Loucy (cell line): ENCODE measurements at regions not wholly inside any gene's neighbourhood (a gene's known extent, or its start where the extent isn't known, plus 50 kb on each side); places are given as distances from the start of the nearest gene placed in this dataset.

ENCODE experiments used
- H2AFZ ChIP-seq: fragments of 200-600 bp; sonication (generic); 2 replicates; pipeline ENCODE4 v1.6.0; 2016; ENCODE audit warnings: antibody characterized with exemption, mild to moderate bottlenecking, low read length, moderate library complexity
- H3F3A ChIP-seq: fragments of 200-600 bp; 2 replicates; pipeline ENCODE4 v1.6.0; 2016; ENCODE audit warnings: antibody characterized with exemption, low read depth, mild to moderate bottlenecking
- H3K27me3 ChIP-seq: fragments of 200-600 bp; sonication (generic); 2 replicates; pipeline ENCODE4 v1.6.1; 2014; ENCODE audit warnings: low read length, mild to moderate bottlenecking; ENCODE audit not compliant: insufficient read depth, poor library complexity, severe bottlenecking
- H3K36me3 ChIP-seq: fragments of 200-600 bp; sonication (generic); 2 replicates; pipeline ENCODE4 v1.6.1; 2016; ENCODE audit warnings: low read length; ENCODE audit not compliant: insufficient read depth
- H3K4me1 ChIP-seq: fragments of 200-600 bp; sonication (generic); 2 replicates; pipeline ENCODE4 v1.5.1; 2014; ENCODE audit warnings: low read length, mild to moderate bottlenecking; ENCODE audit not compliant: insufficient read depth, poor library complexity, severe bottlenecking
- H3K4me2 ChIP-seq: fragments of 200-600 bp; sonication (generic); 2 replicates; pipeline ENCODE4 v1.6.0; 2014; ENCODE audit warnings: antibody characterized with exemption, low read length, low read depth, mild to moderate bottlenecking; ENCODE audit not compliant: poor library complexity, severe bottlenecking
- H3K4me3 ChIP-seq: fragments of 200-600 bp; sonication (generic); 2 replicates; pipeline ENCODE4 v1.5.1; 2014; ENCODE audit warnings: low read length, mild to moderate bottlenecking, mixed read lengths; ENCODE audit not compliant: poor library complexity, severe bottlenecking
- H3K79me2 ChIP-seq: fragments of 200-600 bp; sonication (generic); 2 replicates; pipeline ENCODE4 v1.6.1; 2014; ENCODE audit warnings: low read length; ENCODE audit not compliant: insufficient read depth
- H3K9ac ChIP-seq: fragments of 200-600 bp; sonication (generic); 2 replicates; pipeline ENCODE4 v1.6.0; 2014; ENCODE audit warnings: mild to moderate bottlenecking, low read depth, low read length, moderate library complexity; ENCODE audit not compliant: poor library complexity, severe bottlenecking
- H3K9me2 ChIP-seq: fragments of 200-600 bp; sonication (generic); replicated peaks from 2 replicates; pipeline ENCODE4 v1.6.1; 2016; ENCODE audit warnings: low read depth, low read length, mixed read lengths
- H3K9me3 ChIP-seq: fragments of 200-600 bp; sonication (generic); 2 replicates; pipeline ENCODE4 v1.6.1; 2014; ENCODE audit warnings: mild to moderate bottlenecking, antibody characterized with exemption, low read length, low read depth; ENCODE audit not compliant: insufficient read depth
- H4K20me1 ChIP-seq: fragments of 200-600 bp; sonication (generic); 2 replicates; pipeline ENCODE4 v1.6.0; 2014; ENCODE audit warnings: antibody characterized with exemption, low read length, mild to moderate bottlenecking; ENCODE audit not compliant: insufficient read depth, poor library complexity, severe bottlenecking
- EZH2phosphoT487 ChIP-seq: fragments of 200-600 bp; IDR thresholded peaks from 2 replicates; pipeline ENCODE4 v1.6.1; 2018; ENCODE audit warnings: antibody characterized with exemption, mild to moderate bottlenecking, moderate library complexity, borderline replicate concordance
- TF ChIP-seq, protein P1 (sequence below): fragments of 200-600 bp; sonication (generic); conservative IDR thresholded peaks from 2 replicates; pipeline ENCODE4 v1.5.1; 2014; ENCODE audit warnings: mild to moderate bottlenecking, antibody characterized with exemption, low read length

DNA sequence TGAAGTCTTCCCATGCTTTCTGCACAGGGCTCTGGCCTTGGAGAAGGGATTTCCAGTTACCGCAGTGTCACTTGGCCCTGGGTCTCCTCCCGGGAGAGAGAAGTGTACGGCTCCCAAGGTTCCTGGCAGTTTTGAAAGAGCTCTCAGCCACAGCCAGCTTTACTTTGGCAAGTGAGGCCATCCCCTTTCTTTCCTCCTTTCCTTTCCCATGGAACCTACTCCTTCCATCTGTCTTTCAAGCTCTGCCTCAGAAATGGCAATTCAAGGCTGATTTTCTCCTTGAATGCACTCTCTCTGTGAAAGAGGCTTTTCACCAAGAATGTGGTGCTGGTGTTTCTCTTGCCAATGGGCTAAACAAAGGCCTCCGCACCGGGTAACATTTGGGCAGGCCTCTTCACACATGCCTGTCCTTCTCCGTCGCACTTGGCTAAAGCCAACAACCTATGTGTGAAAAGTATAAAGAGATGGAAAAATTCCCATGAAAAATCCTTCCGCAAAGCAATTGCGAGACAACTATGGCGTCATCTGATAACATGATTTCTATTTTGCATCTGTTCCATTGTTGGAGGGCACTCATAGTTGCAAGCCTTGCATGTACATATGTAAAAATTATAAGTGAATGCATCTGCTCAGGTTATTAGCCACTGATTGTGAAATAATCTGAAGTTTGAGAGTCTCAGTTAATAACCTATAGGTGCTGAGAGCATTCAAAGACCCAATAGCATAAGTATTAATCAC lies 125.4 kb downstream of the PFKFB3 start:
- H2AFZ ChIP-seq = no peak overlapping the region
- H3K9me2 ChIP-seq = no peaks in the 10 kb centered on the region
- no peaks in the 10 kb centered on the region for H4K20me1 ChIP-seq
- no peaks in the 10 kb centered on the region for H3F3A ChIP-seq
- TF ChIP-seq, protein P1, sequence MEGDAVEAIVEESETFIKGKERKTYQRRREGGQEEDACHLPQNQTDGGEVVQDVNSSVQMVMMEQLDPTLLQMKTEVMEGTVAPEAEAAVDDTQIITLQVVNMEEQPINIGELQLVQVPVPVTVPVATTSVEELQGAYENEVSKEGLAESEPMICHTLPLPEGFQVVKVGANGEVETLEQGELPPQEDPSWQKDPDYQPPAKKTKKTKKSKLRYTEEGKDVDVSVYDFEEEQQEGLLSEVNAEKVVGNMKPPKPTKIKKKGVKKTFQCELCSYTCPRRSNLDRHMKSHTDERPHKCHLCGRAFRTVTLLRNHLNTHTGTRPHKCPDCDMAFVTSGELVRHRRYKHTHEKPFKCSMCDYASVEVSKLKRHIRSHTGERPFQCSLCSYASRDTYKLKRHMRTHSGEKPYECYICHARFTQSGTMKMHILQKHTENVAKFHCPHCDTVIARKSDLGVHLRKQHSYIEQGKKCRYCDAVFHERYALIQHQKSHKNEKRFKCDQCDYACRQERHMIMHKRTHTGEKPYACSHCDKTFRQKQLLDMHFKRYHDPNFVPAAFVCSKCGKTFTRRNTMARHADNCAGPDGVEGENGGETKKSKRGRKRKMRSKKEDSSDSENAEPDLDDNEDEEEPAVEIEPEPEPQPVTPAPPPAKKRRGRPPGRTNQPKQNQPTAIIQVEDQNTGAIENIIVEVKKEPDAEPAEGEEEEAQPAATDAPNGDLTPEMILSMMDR = no peak
- TF ChIP-seq EZH2phosphoT487 = no peak
- no peaks in the 10 kb centered on the region for H3K27me3 ChIP-seq
- H3K4me2 ChIP-seq = no peak overlapping the region
- H3K4me1 ChIP-seq = no peaks in the 10 kb centered on the region
- H3K9me3 ChIP-seq = no peaks in the 10 kb centered on the region
- H3K4me3 ChIP-seq = no peak overlapping the region
- H3K79me2 ChIP-seq = no peaks in the 10 kb centered on the region
- H3K36me3 ChIP-seq = no peaks in the 10 kb centered on the region
- no peak overlapping the region for H3K9ac ChIP-seq

DNA sequence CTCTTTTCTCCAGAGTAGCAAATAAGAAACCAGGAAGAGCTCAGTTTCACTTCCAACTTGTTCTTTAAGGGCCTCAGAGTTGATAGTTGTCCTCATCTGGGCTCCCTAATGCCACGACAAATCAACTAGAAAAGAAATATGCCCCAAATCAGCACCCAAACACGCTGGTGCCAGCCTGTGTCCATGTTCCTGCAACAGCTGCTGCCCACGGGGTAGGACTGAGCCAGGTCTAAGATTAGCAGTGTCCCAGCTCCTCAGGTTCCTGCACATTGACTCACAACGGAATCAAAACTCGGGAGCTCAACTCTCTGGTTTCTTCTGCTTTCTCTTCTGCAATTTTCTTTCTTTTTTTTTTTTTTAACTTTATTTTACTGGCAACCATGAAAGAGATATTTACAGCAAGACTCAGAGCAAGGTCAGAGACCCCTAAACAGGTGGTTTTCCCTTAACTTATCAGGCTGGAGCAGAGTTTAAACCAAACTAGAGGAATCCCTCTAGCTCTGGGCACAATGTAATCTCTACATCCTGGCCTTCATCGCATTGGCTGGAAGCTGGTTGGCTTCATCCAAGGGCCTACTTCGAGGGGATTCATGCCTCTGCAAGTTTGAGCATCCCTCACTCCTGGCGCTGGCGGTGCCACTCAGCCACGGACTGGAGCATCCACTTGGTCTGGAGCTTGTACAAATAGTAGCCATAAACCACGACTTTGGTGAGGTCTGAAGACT lies 126.1 kb downstream of the PFKFB3 start:
- no peak for TF ChIP-seq EZH2phosphoT487
- TF ChIP-seq, protein P1 = no peak
- Histone ChIP-seq H4K20me1 (no peaks in the 10 kb centered on the region), H3K9me2 (no peaks in the 10 kb centered on the region), H3K9ac (no peak overlapping the region), H3K9me3 (0 out of 2 replicates have a peak, but pooled peaks cover 4% of the 10 kb centered on the region), H2AFZ (no peak overlapping the region), H3F3A (no peaks in the 10 kb centered on the region), H3K27me3 (no peaks in the 10 kb centered on the region), H3K79me2 (no peaks in the 10 kb centered on the region), H3K4me2 (no peak overlapping the region), H3K36me3 (no peaks in the 10 kb centered on the region), H3K4me1 (no peaks in the 10 kb centered on the region), H3K4me3 (no peak overlapping the region)

DNA sequence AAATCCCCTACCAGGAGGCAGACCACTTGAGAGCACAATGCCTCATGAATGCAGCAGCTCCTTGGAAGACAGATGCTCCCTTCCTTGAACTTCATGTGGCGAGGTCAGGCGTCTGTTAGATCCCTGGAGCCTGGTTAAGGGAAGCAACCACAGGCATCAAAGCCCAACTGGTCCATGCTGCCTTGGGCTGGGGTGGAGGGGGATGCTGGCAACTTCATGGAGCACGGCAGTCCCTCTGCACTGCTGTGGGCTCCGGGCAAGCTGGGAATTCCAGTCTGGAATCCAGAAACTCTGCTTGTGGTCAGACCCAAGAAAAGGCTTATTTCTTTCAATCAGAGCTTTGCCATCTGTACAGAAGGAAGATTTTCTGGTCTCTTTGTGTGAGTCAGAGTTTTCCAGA lies 130.4 kb downstream of the PFKFB3 start:
- Histone ChIP-seq H3K27me3 (no peaks in the 10 kb centered on the region), H3F3A (no peaks in the 10 kb centered on the region), H3K9me3 (0 out of 2 replicates have a peak, but pooled peaks cover 7% of the 10 kb centered on the region), H2AFZ (no peak overlapping the region), H3K9me2 (no peaks in the 10 kb centered on the region), H3K36me3 (no peaks in the 10 kb centered on the region), H3K4me1 (no peaks in the 10 kb centered on the region), H3K4me2 (no peak overlapping the region), H4K20me1 (no peaks in the 10 kb centered on the region), H3K79me2 (no peaks in the 10 kb centered on the region), H3K4me3 (no peak overlapping the region), H3K9ac (no peak overlapping the region)
- TF ChIP-seq, protein P1 = no peak
- no peak for TF ChIP-seq EZH2phosphoT487
